ENCODE measurements at regions not wholly inside any gene's neighbourhood (a gene's known extent, or its start where the extent isn't known, plus 50 kb on each side); places are given as distances from the start of the nearest gene placed in this dataset.

DNA sequence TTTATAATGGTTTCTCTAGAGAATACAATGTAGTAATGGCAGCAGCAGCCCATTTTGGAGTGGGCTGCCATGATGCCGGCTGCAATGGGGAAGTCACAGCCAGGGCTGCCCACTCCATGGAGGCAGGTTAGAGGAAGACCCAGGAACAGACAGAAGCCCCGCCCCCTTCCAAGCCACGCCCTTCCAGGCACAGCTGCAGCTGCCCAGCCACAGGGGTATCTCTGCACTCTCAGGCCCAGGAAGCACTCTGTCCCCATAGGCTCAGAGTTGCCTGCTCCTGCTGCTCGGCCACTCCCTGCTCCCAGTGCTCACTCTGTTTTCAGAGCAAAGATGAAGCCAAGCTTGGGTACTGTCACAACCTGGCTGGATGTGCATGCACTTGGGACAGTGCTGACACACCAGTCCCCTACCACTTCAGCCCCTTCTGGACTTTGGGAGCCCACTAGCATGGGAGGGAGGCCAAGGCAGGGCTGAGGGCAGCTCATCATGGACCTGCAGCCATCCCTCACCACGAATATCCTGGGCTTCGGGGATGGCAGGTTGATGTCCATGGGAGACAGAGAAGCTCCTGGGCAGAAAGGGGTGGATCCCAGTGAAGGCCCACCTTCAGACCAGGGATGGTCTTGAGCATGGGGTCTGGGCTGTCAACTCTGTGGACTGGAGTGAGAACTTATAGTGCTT is 1224.2 kb downstream of the SLITRK5 start:
- no peak for ATAC-seq
- Histone ChIP-seq H3K4me3 (no peak overlapping the region), H3K4me1 (no peaks in the 10 kb centered on the region), H3K27me3 (no peaks in the 10 kb centered on the region), H3K36me3 (no peaks in the 10 kb centered on the region), H3K27ac (no peak overlapping the region), H3K9me3 (no peaks in the 10 kb centered on the region)
- TF ChIP-seq POLR2AphosphoS5 (IDR thresholded peaks at IDR 0.05) (no peak), POLR2A (IDR thresholded peaks at IDR 0.05) (no peak), EP300 (IDR thresholded peaks at IDR 0.05) (no peak)
- TF ChIP-seq, protein P1, sequence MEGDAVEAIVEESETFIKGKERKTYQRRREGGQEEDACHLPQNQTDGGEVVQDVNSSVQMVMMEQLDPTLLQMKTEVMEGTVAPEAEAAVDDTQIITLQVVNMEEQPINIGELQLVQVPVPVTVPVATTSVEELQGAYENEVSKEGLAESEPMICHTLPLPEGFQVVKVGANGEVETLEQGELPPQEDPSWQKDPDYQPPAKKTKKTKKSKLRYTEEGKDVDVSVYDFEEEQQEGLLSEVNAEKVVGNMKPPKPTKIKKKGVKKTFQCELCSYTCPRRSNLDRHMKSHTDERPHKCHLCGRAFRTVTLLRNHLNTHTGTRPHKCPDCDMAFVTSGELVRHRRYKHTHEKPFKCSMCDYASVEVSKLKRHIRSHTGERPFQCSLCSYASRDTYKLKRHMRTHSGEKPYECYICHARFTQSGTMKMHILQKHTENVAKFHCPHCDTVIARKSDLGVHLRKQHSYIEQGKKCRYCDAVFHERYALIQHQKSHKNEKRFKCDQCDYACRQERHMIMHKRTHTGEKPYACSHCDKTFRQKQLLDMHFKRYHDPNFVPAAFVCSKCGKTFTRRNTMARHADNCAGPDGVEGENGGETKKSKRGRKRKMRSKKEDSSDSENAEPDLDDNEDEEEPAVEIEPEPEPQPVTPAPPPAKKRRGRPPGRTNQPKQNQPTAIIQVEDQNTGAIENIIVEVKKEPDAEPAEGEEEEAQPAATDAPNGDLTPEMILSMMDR (IDR thresholded peaks at IDR 0.05), result no peak
- 100% methylated on average over 1 of the region's 6 CpGs; no CpG with 5 or more reads in 1 of the 2 donors for WGBS, 2 donors (ENCODE audit: low coverage in 1 of 2)

DNA sequence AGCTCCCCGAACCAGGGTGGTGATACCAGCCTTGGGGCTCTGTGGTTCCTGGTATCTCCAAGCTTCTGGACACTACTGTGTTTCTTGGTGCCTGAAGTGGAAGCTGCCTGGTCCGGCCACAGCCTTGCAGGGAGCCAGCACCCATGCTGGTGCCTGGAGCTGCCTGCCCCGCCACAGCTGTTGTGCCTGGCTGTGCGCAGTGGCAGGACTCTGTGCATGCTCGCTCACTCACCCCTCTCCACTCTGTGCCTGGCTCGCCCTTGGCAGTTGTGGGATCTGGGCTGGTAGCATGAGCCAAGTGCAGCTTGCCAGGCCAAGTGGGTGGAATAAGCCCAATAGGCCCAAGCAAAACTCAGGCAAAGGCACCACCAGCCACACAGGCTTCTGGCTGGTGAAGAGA is 1225.3 kb downstream of the SLITRK5 start:
- WGBS, 2 donors (ENCODE audit: low coverage in 1 of 2), result 80% methylated on average over 1 of the region's 6 CpGs; no CpG with 5 or more reads in 1 of the 2 donors
- Histone ChIP-seq H3K36me3 (no peaks in the 10 kb centered on the region), H3K4me1 (no peaks in the 10 kb centered on the region), H3K27ac (no peak overlapping the region), H3K9me3 (no peaks in the 10 kb centered on the region), H3K4me3 (no peak overlapping the region), H3K27me3 (no peaks in the 10 kb centered on the region)
- ATAC-seq, result no peak
- TF ChIP-seq EP300 (IDR thresholded peaks at IDR 0.05) (no peak), POLR2A (IDR thresholded peaks at IDR 0.05) (no peak), POLR2AphosphoS5 (IDR thresholded peaks at IDR 0.05) (no peak)
- TF ChIP-seq, protein P1 (IDR thresholded peaks at IDR 0.05), result no peak

- no peaks in the 10 kb centered on the region for H3K27me3 ChIP-seq
- ATAC-seq, result no peak
- TF ChIP-seq, protein P1 (IDR thresholded peaks at IDR 0.05), result no peak
- TF ChIP-seq POLR2AphosphoS5 (IDR thresholded peaks at IDR 0.05), result no peak
- TF ChIP-seq POLR2A (IDR thresholded peaks at IDR 0.05), result no peak
- TF ChIP-seq EP300 (IDR thresholded peaks at IDR 0.05), result no peak
- H3K9me3 ChIP-seq, result no peaks in the 10 kb centered on the region
- WGBS, 2 donors (ENCODE audit: low coverage in 1 of 2), result 5 to 17% methylated on average over 2 of the region's 2 CpGs
- H3K4me3 ChIP-seq, result no peak overlapping the region
- H3K36me3 ChIP-seq, result no peaks in the 10 kb centered on the region
- no peak overlapping the region for H3K27ac ChIP-seq
- H3K4me1 ChIP-seq, result no peaks in the 10 kb centered on the region
Observed at GRCh38 chr13:88908961-88909441, 1237.8 kb downstream of the SLITRK5 start.

- Histone ChIP-seq H3K36me3 (no peaks in the 10 kb centered on the region), H3K9me3 (no peaks in the 10 kb centered on the region), H3K4me1 (no peaks in the 10 kb centered on the region), H3K27me3 (no peaks in the 10 kb centered on the region), H3K4me3 (no peak overlapping the region), H3K27ac (no peak overlapping the region)
- 54 to 64% methylated on average over 3 of the region's 3 CpGs for WGBS, 2 donors (ENCODE audit: low coverage in 1 of 2)
- no peak for TF ChIP-seq POLR2A (IDR thresholded peaks at IDR 0.05)
- no peak for TF ChIP-seq POLR2AphosphoS5 (IDR thresholded peaks at IDR 0.05)
- TF ChIP-seq EP300 (IDR thresholded peaks at IDR 0.05), result no peak
- TF ChIP-seq, protein P1 (IDR thresholded peaks at IDR 0.05), result no peak
- ATAC-seq, result no peak
Observed at GRCh38 chr13:88919970-88920628, 1248.9 kb downstream of the SLITRK5 start.

DNA sequence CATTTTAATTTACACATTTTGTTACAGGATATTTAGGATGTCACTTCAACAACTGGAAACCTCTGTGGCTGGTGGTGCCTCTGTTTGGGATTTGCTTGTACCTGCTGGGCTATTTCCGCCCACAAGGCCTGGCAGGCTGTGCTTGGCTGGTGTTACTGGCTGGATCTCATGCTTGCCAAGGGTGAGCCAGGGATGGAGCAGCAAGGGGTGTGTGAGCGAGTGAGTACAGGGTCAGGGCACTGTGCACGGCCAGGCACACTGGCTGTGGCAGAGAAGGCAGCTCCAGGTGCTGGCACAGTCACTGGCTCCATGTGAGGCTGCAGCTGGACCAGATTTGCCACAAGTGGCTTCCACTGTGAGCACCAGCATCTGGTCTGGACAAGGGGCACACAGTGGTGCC is 1254.8 kb downstream of the SLITRK5 start:
- H3K27me3 ChIP-seq, result no peaks in the 10 kb centered on the region
- no peak for ATAC-seq
- no CpG with 5 or more reads among the region's 3 CpGs for WGBS, 2 donors (ENCODE audit: low coverage in 1 of 2)
- H3K4me1 ChIP-seq, result no peaks in the 10 kb centered on the region
- no peaks in the 10 kb centered on the region for H3K9me3 ChIP-seq
- no peaks in the 10 kb centered on the region for H3K36me3 ChIP-seq
- no peak overlapping the region for H3K4me3 ChIP-seq
- no peak for TF ChIP-seq POLR2AphosphoS5 (IDR thresholded peaks at IDR 0.05)
- no peak for TF ChIP-seq EP300 (IDR thresholded peaks at IDR 0.05)
- TF ChIP-seq, protein P1 (IDR thresholded peaks at IDR 0.05), result no peak
- TF ChIP-seq POLR2A (IDR thresholded peaks at IDR 0.05), result no peak
- no peak overlapping the region for H3K27ac ChIP-seq

Measured in gastroesophageal sphincter (tissue), 4 donors.